HepG2 (cell line): ENCODE measurements at regions not wholly inside any gene's neighbourhood (a gene's known extent, or its start where the extent isn't known, plus 50 kb on each side); places are given as distances from the start of the nearest gene placed in this dataset.
A peak's percentile ranks its signal among the peaks of the same experiment; 100 is the strongest.

Source experiments
- ATAC-seq: fragments of 200-7000 bp; cut with Tn5 transposase; 3 replicates; pipeline ENCODE4 v1.9.1; 2020; ENCODE audit warnings: mild to moderate bottlenecking, moderate library complexity
- BruUV-seq: library from RNA; stranded (reverse); fragments of 400-500 nt; replicated peaks from 2 replicates; lab custom pipeline; 2021; lab: Mats Ljungman, UMichigan
- CTCF ChIA-PET: fragments of 300-600 bp; formaldehyde crosslinking; extraction: SDS; loops from one replicate; lab custom pipeline; 2021; ENCODE audit warnings: low total read pairs, inconsistent platforms, low intra/inter-chr PET ratio; lab: Yijun Ruan, JAX
- POLR2A ChIA-PET: fragments of 350-600 bp; sonication (Branson Sonifier 250); formaldehyde crosslinking; loops from one replicate; lab custom pipeline; 2020; ENCODE audit warnings: antibody characterized with exemption, inconsistent platforms; lab: Yijun Ruan, JAX
- DNase-seq: peaks from one replicate; pipeline ENCODE4 v3.0.0-alpha.2; 2015; ENCODE audit warnings: low spot score
- FAIRE-seq: peaks from 3 replicates; lab custom pipeline; 2011; peaks lifted over from hg19 to GRCh38; lab: Jason Lieb, UNC
- H2AFZ ChIP-seq: one replicate; pipeline ENCODE4 v1.6.1; 2011; ENCODE audit warnings: low read length, inconsistent platforms
- H3K27ac ChIP-seq: fragments of 300-600 bp; 3 replicates; pipeline ENCODE4 v1.8.0; 2011; ENCODE audit warnings: mixed run types, mild to moderate bottlenecking, mixed read lengths, low read length, inconsistent platforms; ENCODE audit not compliant: insufficient read depth; ENCODE audit errors: extremely low read length
- H3K27me3 ChIP-seq, 2 experiments: fragments of 200-600 bp in 1 of 2; 2 replicates in 1 of 2; 3 replicates in 1 of 2; pipeline versions ENCODE4 v1.6.0 to v1.8.0; 2011; ENCODE audit warnings: low read length in 2 of 2, mild to moderate bottlenecking in 2 of 2, moderate library complexity in 2 of 2, inconsistent platforms in 1 of 2; ENCODE audit not compliant: insufficient read depth in 2 of 2, control insufficient read depth in 1 of 2
- H3K36me3 ChIP-seq, 2 experiments: fragments of 200-600 bp in 1 of 2; replicated peaks in 1 of 2; 2 replicates in 1 of 2; 3 replicates in 1 of 2; pipeline versions ENCODE4 v1.5.1 to v1.8.0; 2011; ENCODE audit warnings: low read length in 2 of 2, inconsistent platforms in 1 of 2; ENCODE audit not compliant: insufficient read depth in 2 of 2, control insufficient read depth in 1 of 2
- H3K4me1 ChIP-seq: 2 replicates; pipeline ENCODE4 v1.5.1; 2012; ENCODE audit warnings: low read length, inconsistent platforms; ENCODE audit not compliant: insufficient read depth
- H3K4me2 ChIP-seq: 2 replicates; pipeline ENCODE4 v1.6.0; 2011; ENCODE audit warnings: low read depth, low read length, inconsistent platforms
- H3K4me3 ChIP-seq, 3 experiments: fragments of 200-600 bp in 1 of 3; sonication (generic), shearing (Covaris generic) in 1 of 3; replicated peaks in 1 of 3; 2 replicates each; pipeline ENCODE4 v1.5.1; 2011 to 2016; ENCODE audit warnings: low read length in 3 of 3, inconsistent platforms in 2 of 3, low read depth in 2 of 3, mild to moderate bottlenecking in 2 of 3, control low read depth in 1 of 3, mixed read lengths in 1 of 3; ENCODE audit not compliant: insufficient read depth in 1 of 3
- H3K79me2 ChIP-seq: one replicate; pipeline ENCODE4 v1.6.1; 2011; ENCODE audit warnings: low read length, inconsistent platforms; ENCODE audit not compliant: insufficient read depth
- H3K9ac ChIP-seq: 2 replicates; pipeline ENCODE4 v1.6.0; 2011; ENCODE audit warnings: mild to moderate bottlenecking, low read depth, low read length, inconsistent platforms; ENCODE audit not compliant: insufficient read depth
- H3K9me3 ChIP-seq: 2 replicates; pipeline ENCODE4 v1.5.1; 2012; ENCODE audit warnings: mild to moderate bottlenecking, low read length
- H4K20me1 ChIP-seq: 2 replicates; pipeline ENCODE4 v1.6.0; 2011; ENCODE audit warnings: inconsistent platforms, mild to moderate bottlenecking, low read length, moderate library complexity; ENCODE audit not compliant: insufficient read depth
- CBX1 ChIP-seq: IDR thresholded peaks from one replicate; pipeline ENCODE4 v1.6.1; 2016; ENCODE audit warnings: antibody characterized with exemption, low read depth
- CBX5 ChIP-seq: sonication (generic); formaldehyde crosslinking; IDR thresholded peaks from 2 replicates; pipeline ENCODE4 v1.4.0; 2020; ENCODE audit warnings: missing genetic modification reagents, borderline replicate concordance
- EHMT2 ChIP-seq: fragments of 200-600 bp; sonication (generic); IDR thresholded peaks from 2 replicates; pipeline ENCODE4 v1.7.0; 2017; ENCODE audit warnings: antibody characterized with exemption, low read depth, low read length, borderline replicate concordance
- HHEX ChIP-seq: IDR thresholded peaks from 2 replicates; pipeline ENCODE4 v1.6.1; 2016; ENCODE audit warnings: control low read depth
- HMG20B ChIP-seq: conservative IDR thresholded peaks from 2 replicates; pipeline ENCODE4 v1.6.1; 2016; ENCODE audit warnings: missing genetic modification reagents, missing compliant biosample characterization
- KDM3A ChIP-seq: IDR thresholded peaks from 2 replicates; pipeline ENCODE4 v1.6.1; 2018; ENCODE audit warnings: low read depth, missing compliant biosample characterization
- MAF1 ChIP-seq: sonication (generic); formaldehyde crosslinking; IDR thresholded peaks from 2 replicates; pipeline ENCODE4 v1.5.0; 2020; ENCODE audit warnings: missing genetic modification reagents, borderline replicate concordance
- NPAS2 ChIP-seq: sonication (generic); formaldehyde crosslinking; IDR thresholded peaks from 2 replicates; pipeline ENCODE4 v1.8.0; 2022; ENCODE audit warnings: mild to moderate bottlenecking, missing genetic modification reagents, borderline replicate concordance
- NR2F2 ChIP-seq: IDR thresholded peaks from 2 replicates; pipeline ENCODE4 v1.6.1; 2012; ENCODE audit warnings: low read depth, inconsistent platforms, borderline replicate concordance
- PHB2 ChIP-seq: fragments of 450-650 bp; IDR thresholded peaks from 2 replicates; pipeline ENCODE4 v1.6.1; 2018; ENCODE audit not compliant: partially characterized antibody
- PHF20 ChIP-seq: sonication (generic); formaldehyde crosslinking; IDR thresholded peaks from 2 replicates; pipeline ENCODE4 v1.5.0; 2020; ENCODE audit warnings: mild to moderate bottlenecking, missing genetic modification reagents
- U2AF2 ChIP-seq: fragments of 200-400 bp; formaldehyde crosslinking; IDR thresholded peaks from 2 replicates; pipeline ENCODE4 v1.6.1; 2017; ENCODE audit warnings: low read depth, mild to moderate bottlenecking, low read length
- ZFP82 ChIP-seq: sonication (generic); formaldehyde crosslinking; IDR thresholded peaks from 2 replicates; pipeline ENCODE4 v1.5.1; 2020; ENCODE audit warnings: mild to moderate bottlenecking, missing genetic modification reagents, borderline replicate concordance
- ZKSCAN5 ChIP-seq: sonication (generic); formaldehyde crosslinking; IDR thresholded peaks from 2 replicates; pipeline ENCODE4 v1.5.1; 2020; ENCODE audit warnings: mild to moderate bottlenecking, missing genetic modification reagents
- ZKSCAN8 ChIP-seq: IDR thresholded peaks from 2 replicates; pipeline ENCODE4 v1.6.1; 2016; ENCODE audit warnings: borderline replicate concordance, missing genetic modification reagents, missing compliant biosample characterization
- ZNF232 ChIP-seq: sonication (generic); formaldehyde crosslinking; IDR thresholded peaks from 2 replicates; pipeline ENCODE4 v1.4.0; 2020; ENCODE audit warnings: missing genetic modification reagents, borderline replicate concordance
- ZNF788 ChIP-seq: sonication (generic); formaldehyde crosslinking; IDR thresholded peaks from 2 replicates; pipeline ENCODE4 v1.5.0; 2020; ENCODE audit warnings: mild to moderate bottlenecking, missing genetic modification reagents, borderline replicate concordance
- ZNF891 ChIP-seq: sonication (generic); formaldehyde crosslinking; IDR thresholded peaks from 2 replicates; pipeline ENCODE4 v1.5.0; 2020; ENCODE audit warnings: mild to moderate bottlenecking, missing genetic modification reagents
- WGBS: methylation state at CpG from one replicate; pipeline ENCODE4 v1.1.6; 2017; ENCODE audit warnings: low lambda C conversion rate; 5-methylcytosine and 5-hydroxymethylcytosine counted together
- in situ Hi-C: cut with HindIII; loops from 2 replicates; pipeline ENCODE4 v1.10.0; 2017; ENCODE audit warnings: low pct_unique_long_range_greater_than_20kb; ENCODE audit not compliant: extremely low pct_ligation_motif_present
- intact Hi-C: fragments of 100-400 bp; cut with micrococcal nuclease; formaldehyde crosslinking; loops from one replicate; pipeline ENCODE4 v1.10.0; 2022; ENCODE audit not compliant: unreplicated experiment
- TF ChIP-seq, protein P1 (sequence below): sonication (generic); formaldehyde crosslinking; IDR thresholded peaks from 2 replicates; pipeline ENCODE4 v1.9.0; 2022; ENCODE audit warnings: low read depth, missing genetic modification reagents
- TF ChIP-seq, protein P2 (sequence below): IDR thresholded peaks from 2 replicates; pipeline ENCODE4 v1.6.1; 2012; ENCODE audit warnings: low read depth, low read length, improper control_type of control experiment
- TF ChIP-seq, protein P3 (sequence below): sonication (generic); formaldehyde crosslinking; IDR thresholded peaks from 2 replicates; pipeline ENCODE4 v1.5.1; 2020; ENCODE audit warnings: missing genetic modification reagents, mild to moderate bottlenecking, borderline replicate concordance

DNA sequence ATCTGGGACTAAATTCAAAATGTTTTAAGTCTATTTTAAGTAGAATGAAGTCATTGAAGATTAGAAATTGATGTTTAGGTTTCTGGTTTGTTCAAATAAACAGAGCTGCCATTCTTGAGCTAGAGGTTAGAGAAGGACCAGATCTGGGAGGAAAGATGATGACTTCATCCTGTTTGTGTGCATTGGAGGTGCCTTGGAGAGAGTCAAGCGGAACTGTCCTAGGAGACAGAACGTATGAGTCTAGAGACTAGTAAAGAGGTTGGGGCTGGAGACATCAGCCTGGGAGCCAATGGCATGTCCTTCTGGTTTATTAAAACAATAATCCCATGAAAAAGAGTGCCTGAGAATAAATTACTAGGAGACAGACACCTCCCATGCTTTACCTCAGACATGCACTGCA is 303.4 kb downstream of the KBTBD8 start (continued):
- TF ChIP-seq, protein P1, sequence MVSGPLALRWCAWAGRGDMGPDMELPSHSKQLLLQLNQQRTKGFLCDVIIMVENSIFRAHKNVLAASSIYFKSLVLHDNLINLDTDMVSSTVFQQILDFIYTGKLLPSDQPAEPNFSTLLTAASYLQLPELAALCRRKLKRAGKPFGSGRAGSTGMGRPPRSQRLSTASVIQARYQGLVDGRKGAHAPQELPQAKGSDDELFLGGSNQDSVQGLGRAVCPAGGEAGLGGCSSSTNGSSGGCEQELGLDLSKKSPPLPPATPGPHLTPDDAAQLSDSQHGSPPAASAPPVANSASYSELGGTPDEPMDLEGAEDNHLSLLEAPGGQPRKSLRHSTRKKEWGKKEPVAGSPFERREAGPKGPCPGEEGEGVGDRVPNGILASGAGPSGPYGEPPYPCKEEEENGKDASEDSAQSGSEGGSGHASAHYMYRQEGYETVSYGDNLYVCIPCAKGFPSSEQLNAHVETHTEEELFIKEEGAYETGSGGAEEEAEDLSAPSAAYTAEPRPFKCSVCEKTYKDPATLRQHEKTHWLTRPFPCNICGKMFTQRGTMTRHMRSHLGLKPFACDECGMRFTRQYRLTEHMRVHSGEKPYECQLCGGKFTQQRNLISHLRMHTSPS (CRISPR knock-in tag) = no peak
- TF ChIP-seq NR2F2 = no peak
- TF ChIP-seq CBX5 = no peak
- no peak for TF ChIP-seq CBX1
- TF ChIP-seq KDM3A (CRISPR knock-in tag) = no peak
- TF ChIP-seq ZNF788 (CRISPR knock-in tag) = no peak
- TF ChIP-seq ZNF232 (CRISPR knock-in tag) = no peak
- TF ChIP-seq MAF1 = no peak

- no peaks in the 10 kb centered on the region for H3K27me3 ChIP-seq
- peak; percentile 85 for DNase-seq
- peak overlapping the region; percentile 6 for H3K4me2 ChIP-seq
- WGBS = 21% methylated on average over 4 of the region's 4 CpGs
- H3K9ac ChIP-seq = peak overlapping the region; percentile 11; the same call in 1 of the 2 replicates
- peak overlapping the region; percentile 41 for H3K27ac ChIP-seq
- H3K4me3 ChIP-seq = no peak overlapping the region
- ChIA-PET CTCF (no interaction called here), POLR2A (interaction anchor here (1.0 to 1.1 kb wide), 2 partner anchors 10 to 11 kb away, joined by 3 to 7 read pairs; no protein-coding TSS in a partner anchor)
- H4K20me1 ChIP-seq = no peaks in the 10 kb centered on the region
- peak; percentile 97 for ATAC-seq
- H3K36me3 ChIP-seq = no peaks in the 10 kb centered on the region
- intact Hi-C loops = no loop called here
- no peak overlapping the region for H2AFZ ChIP-seq
- no TSS peak for BruUV-seq
- in situ Hi-C loops = no loop called here
- no peaks in the 10 kb centered on the region for H3K9me3 ChIP-seq
- H3K4me1 ChIP-seq = peaks cover 30% of the 10 kb centered on the region
- FAIRE-seq = peak; percentile 39
- no peaks in the 10 kb centered on the region for H3K79me2 ChIP-seq
- TF ChIP-seq PHB2 (no peak), HMG20B (no peak), ZFP82 (CRISPR knock-in tag) (no peak), EHMT2 (no peak; the same call in 1 of the 2 replicates), PHF20 (CRISPR knock-in tag) (no peak), ZNF891 (CRISPR knock-in tag) (no peak), NPAS2 (CRISPR knock-in tag) (no peak), ZKSCAN8 (CRISPR knock-in tag) (no peak), HHEX (no peak), U2AF2 (no peak), ZKSCAN5 (CRISPR knock-in tag) (no peak)
- TF ChIP-seq, protein P2, sequence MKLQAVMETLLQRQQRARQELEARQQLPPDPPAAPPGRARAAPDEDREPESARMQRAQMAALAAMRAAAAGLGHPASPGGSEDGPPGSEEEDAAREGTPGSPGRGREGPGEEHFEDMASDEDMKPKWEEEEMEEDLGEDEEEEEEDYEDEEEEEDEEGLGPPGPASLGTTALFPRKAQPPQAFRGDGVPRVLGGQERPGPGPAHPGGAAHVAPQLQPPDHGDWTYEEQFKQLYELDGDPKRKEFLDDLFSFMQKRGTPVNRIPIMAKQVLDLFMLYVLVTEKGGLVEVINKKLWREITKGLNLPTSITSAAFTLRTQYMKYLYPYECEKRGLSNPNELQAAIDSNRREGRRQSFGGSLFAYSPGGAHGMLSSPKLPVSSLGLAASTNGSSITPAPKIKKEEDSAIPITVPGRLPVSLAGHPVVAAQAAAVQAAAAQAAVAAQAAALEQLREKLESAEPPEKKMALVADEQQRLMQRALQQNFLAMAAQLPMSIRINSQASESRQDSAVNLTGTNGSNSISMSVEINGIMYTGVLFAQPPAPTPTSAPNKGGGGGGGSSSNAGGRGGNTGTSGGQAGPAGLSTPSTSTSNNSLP = peak; percentile 44; the same call in 1 of the 2 replicates
- TF ChIP-seq, protein P3, sequence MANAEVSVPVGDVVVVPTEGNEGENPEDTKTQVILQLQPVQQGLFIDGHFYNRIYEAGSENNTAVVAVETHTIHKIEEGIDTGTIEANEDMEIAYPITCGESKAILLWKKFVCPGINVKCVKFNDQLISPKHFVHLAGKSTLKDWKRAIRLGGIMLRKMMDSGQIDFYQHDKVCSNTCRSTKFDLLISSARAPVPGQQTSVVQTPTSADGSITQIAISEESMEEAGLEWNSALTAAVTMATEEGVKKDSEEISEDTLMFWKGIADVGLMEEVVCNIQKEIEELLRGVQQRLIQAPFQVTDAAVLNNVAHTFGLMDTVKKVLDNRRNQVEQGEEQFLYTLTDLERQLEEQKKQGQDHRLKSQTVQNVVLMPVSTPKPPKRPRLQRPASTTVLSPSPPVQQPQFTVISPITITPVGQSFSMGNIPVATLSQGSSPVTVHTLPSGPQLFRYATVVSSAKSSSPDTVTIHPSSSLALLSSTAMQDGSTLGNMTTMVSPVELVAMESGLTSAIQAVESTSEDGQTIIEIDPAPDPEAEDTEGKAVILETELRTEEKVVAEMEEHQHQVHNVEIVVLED (CRISPR knock-in tag) = no peak
These were observed 304.4 kb downstream of the KBTBD8 start for GRCh38 chr3:67302489-67302888.
